ENCODE measurements at regions not wholly inside any gene's neighbourhood (a gene's known extent, or its start where the extent isn't known, plus 50 kb on each side); places are given as distances from the start of the nearest gene placed in this dataset.
A peak's percentile ranks its signal among the peaks of the same experiment; 100 is the strongest.

GRCh38 chr2:209351636-209352035, 72.2 kb upstream of the MAP2 start:
- TF ChIP-seq, protein P1, sequence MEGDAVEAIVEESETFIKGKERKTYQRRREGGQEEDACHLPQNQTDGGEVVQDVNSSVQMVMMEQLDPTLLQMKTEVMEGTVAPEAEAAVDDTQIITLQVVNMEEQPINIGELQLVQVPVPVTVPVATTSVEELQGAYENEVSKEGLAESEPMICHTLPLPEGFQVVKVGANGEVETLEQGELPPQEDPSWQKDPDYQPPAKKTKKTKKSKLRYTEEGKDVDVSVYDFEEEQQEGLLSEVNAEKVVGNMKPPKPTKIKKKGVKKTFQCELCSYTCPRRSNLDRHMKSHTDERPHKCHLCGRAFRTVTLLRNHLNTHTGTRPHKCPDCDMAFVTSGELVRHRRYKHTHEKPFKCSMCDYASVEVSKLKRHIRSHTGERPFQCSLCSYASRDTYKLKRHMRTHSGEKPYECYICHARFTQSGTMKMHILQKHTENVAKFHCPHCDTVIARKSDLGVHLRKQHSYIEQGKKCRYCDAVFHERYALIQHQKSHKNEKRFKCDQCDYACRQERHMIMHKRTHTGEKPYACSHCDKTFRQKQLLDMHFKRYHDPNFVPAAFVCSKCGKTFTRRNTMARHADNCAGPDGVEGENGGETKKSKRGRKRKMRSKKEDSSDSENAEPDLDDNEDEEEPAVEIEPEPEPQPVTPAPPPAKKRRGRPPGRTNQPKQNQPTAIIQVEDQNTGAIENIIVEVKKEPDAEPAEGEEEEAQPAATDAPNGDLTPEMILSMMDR (IDR thresholded peaks at IDR 0.05) = no peak

GRCh38 chr2:209358992-209359391, 64.9 kb upstream of the MAP2 start:
- H3K4me1 ChIP-seq = no peaks in the 10 kb centered on the region
- no peak overlapping the region for H3K4me3 ChIP-seq
- H3K9me3 ChIP-seq = no peaks in the 10 kb centered on the region
- no peak for DNase-seq
- intact Hi-C loops (cut with DNase I; ENCODE audit: low total_unique reads) = no loop called here
- H3K36me3 ChIP-seq = no peaks in the 10 kb centered on the region
- H3K27me3 ChIP-seq = no peaks in the 10 kb centered on the region
- TF ChIP-seq, protein P1 (IDR thresholded peaks at IDR 0.05) = no peak
- no peak overlapping the region for H3K27ac ChIP-seq

More at GRCh38 chr2:209351636-209352035, 72.2 kb upstream of the MAP2 start:
- no peaks in the 10 kb centered on the region for H3K9me3 ChIP-seq
- H3K36me3 ChIP-seq = no peaks in the 10 kb centered on the region
- DNase-seq = no peak
- H3K4me1 ChIP-seq = no peaks in the 10 kb centered on the region
- H3K27me3 ChIP-seq = no peaks in the 10 kb centered on the region
- no peak overlapping the region for H3K27ac ChIP-seq
- intact Hi-C loops (cut with DNase I; ENCODE audit: low total_unique reads) = no loop called here
- H3K4me3 ChIP-seq = no peak overlapping the region

GRCh38 chr2:209367075-209367747, 56.6 kb upstream of the MAP2 start:
- TF ChIP-seq, protein P1 (IDR thresholded peaks at IDR 0.05) = no peak
- no peaks in the 10 kb centered on the region for H3K36me3 ChIP-seq
- H3K9me3 ChIP-seq = no peaks in the 10 kb centered on the region
- no peak overlapping the region for H3K27ac ChIP-seq
- DNase-seq = no peak
- peaks cover 0 to 13% (median 5%) of the 10 kb centered on the region in 4 donors for H3K4me1 ChIP-seq
- intact Hi-C loops (cut with DNase I; ENCODE audit: low total_unique reads) = no loop called here
- H3K4me3 ChIP-seq = no peak overlapping the region
- no peaks in the 10 kb centered on the region for H3K27me3 ChIP-seq

DNA sequence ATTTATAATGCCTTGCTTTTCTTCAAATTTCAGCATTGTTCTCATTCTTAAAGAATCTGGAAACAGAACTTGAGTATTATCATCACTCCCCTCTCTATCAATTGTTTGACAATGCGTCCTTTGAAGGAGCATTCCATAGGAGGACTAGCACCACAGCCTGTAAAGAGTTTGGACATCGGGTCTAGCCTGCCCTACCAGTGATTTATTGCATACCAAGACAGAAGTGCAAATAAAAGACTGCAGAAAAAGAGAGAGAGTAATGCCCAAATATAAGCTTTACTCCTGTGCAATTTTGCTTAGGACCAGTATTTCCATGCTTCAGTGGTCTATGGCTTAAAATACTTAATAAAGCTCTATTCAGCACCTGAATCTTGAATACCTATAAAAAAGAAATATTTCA, 55.4 kb upstream of the MAP2 start:
- TF ChIP-seq, protein P1 (IDR thresholded peaks at IDR 0.05) = no peak
- Histone ChIP-seq H3K27ac (no peak overlapping the region), H3K27me3 (no peaks in the 10 kb centered on the region), H3K36me3 (no peaks in the 10 kb centered on the region), H3K4me3 (no peak overlapping the region), H3K4me1 (peaks cover 0 to 13% (median 5%) of the 10 kb centered on the region in 4 donors), H3K9me3 (peaks cover 0 to 2% (median 0%) of the 10 kb centered on the region in 3 donors)
- DNase-seq = no peak
- intact Hi-C loops (cut with DNase I; ENCODE audit: low total_unique reads) = no loop called here

- no peaks in the 10 kb centered on the region for H3K27me3 ChIP-seq
Observed at GRCh38 chr2:209368914-209369313, 54.9 kb upstream of the MAP2 start.

More at GRCh38 chr2:209368914-209369313, 54.9 kb upstream of the MAP2 start:
- Histone ChIP-seq H3K4me1 (peaks cover 0 to 13% (median 5%) of the 10 kb centered on the region in 4 donors), H3K4me3 (no peak overlapping the region), H3K9me3 (peaks cover 0 to 6% (median 0%) of the 10 kb centered on the region in 3 donors), H3K36me3 (no peaks in the 10 kb centered on the region), H3K27ac (peak overlapping the region; percentile 6 to 9)
- peak; percentile 27 to 73 for DNase-seq
- intact Hi-C loops (cut with DNase I; ENCODE audit: low total_unique reads) = no loop called here
- TF ChIP-seq, protein P1 (IDR thresholded peaks at IDR 0.05) = no peak

Measured in tibial artery (tissue), 4 donors.